Right atrium auricular region (tissue), 2 donors: ENCODE measurements at regions not wholly inside any gene's neighbourhood (a gene's known extent, or its start where the extent isn't known, plus 50 kb on each side); places are given as distances from the start of the nearest gene placed in this dataset.

ENCODE experiments used
- DNase-seq: peaks from one replicate; pipeline ENCODE4 v3.0.0-alpha.2; 2019; ENCODE audit warnings: low spot score
- H3K27ac ChIP-seq, 2 donors: fragments of 200-600 bp; sonication (generic); 1 replicate in 1 of 2; 2 replicates in 1 of 2; pipeline ENCODE4 v1.5.1; 2016 to 2019
- H3K27me3 ChIP-seq, 2 donors: fragments of 200-600 bp; sonication (generic); one replicate each; pipeline versions ENCODE4 v1.5.1 to v1.6.0; 2017 to 2019
- H3K36me3 ChIP-seq: fragments of 200-600 bp; sonication (generic); one replicate; pipeline ENCODE4 v1.5.1; 2016
- H3K4me1 ChIP-seq, 2 donors: fragments of 200-600 bp; sonication (generic); one replicate each; pipeline versions ENCODE4 v1.5.1 to v1.6.0; 2017 to 2019
- H3K4me3 ChIP-seq, 2 donors: fragments of 200-600 bp; sonication (generic); 1 replicate in 1 of 2; 2 replicates in 1 of 2; pipeline ENCODE4 v1.5.1; 2017 to 2019; ENCODE audit warnings: mild to moderate bottlenecking in 1 of 2, moderate library complexity in 1 of 2
- H3K9me3 ChIP-seq, 2 donors: fragments of 200-600 bp; sonication (generic); one replicate each; pipeline ENCODE4 v1.5.1; 2019
- TF ChIP-seq, protein P1 (sequence below), 2 donors: fragments of 200-600 bp; sonication (generic); IDR thresholded peaks; one replicate each; pipeline ENCODE4 v1.5.1; 2019; ENCODE audit warnings: antibody characterized with exemption in 2 of 2

DNA sequence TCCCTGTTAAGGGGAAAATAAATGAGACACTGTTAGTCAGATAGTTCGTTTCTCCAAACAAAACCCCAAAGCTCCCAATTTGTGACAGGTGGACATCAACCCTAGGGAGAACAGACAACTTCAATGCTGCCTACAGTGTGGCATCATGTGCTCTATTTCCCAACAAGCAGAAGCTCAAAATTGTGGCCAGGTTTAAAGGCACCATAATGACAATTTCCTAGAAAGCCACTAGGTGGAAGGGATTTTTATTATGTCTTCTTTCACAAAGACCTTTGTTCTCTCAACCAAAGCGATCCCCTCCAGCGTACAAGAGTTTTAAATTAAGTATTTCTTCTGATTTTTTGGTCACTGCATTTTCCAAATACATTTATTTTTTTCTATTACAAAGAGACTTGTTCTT lies 88.0 kb upstream of the MBIP start:
- TF ChIP-seq, protein P1, sequence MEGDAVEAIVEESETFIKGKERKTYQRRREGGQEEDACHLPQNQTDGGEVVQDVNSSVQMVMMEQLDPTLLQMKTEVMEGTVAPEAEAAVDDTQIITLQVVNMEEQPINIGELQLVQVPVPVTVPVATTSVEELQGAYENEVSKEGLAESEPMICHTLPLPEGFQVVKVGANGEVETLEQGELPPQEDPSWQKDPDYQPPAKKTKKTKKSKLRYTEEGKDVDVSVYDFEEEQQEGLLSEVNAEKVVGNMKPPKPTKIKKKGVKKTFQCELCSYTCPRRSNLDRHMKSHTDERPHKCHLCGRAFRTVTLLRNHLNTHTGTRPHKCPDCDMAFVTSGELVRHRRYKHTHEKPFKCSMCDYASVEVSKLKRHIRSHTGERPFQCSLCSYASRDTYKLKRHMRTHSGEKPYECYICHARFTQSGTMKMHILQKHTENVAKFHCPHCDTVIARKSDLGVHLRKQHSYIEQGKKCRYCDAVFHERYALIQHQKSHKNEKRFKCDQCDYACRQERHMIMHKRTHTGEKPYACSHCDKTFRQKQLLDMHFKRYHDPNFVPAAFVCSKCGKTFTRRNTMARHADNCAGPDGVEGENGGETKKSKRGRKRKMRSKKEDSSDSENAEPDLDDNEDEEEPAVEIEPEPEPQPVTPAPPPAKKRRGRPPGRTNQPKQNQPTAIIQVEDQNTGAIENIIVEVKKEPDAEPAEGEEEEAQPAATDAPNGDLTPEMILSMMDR (IDR thresholded peaks at IDR 0.05): no peak
- no peak overlapping the region for H3K27ac ChIP-seq
- DNase-seq: no peak
- no peaks in the 10 kb centered on the region for H3K36me3 ChIP-seq
- H3K4me1 ChIP-seq: no peaks in the 10 kb centered on the region
- H3K27me3 ChIP-seq: no peaks in the 10 kb centered on the region
- H3K9me3 ChIP-seq: no peaks in the 10 kb centered on the region
- no peak overlapping the region for H3K4me3 ChIP-seq

DNA sequence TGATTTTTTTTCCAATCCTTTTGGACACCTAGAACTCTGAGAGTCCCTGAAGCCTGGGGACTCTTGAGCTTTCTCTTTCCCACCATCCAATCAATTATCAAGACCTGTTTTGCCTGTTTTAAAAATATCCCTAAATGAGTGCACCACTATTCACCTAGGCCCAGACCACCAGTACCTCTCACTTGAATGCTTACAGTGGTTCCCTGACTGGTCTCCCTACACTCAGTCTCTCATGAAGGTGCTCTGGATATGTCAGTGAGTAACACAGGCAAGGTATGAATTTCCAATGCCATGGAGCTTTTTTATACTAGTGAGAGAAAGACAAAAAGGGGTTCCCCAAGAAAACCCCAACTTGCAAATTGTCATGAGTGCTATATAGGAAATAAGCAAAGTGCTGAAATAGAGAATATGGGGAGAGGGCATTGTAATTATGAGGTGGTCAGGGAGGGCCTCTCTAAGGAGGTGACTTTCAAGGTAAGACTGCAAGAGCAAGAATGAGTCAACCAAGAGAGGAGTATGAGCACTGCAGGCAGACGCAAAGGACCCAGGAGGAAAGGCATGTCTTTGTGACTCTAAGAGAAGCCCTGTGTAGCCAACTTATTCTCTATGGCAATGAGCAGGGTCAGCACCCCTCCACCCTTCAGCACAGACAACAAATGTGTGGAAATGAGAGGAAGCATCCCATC lies 85.3 kb upstream of the MBIP start:
- TF ChIP-seq, protein P1 (IDR thresholded peaks at IDR 0.05): no peak
- Histone ChIP-seq H3K9me3 (no peaks in the 10 kb centered on the region), H3K4me3 (no peak overlapping the region), H3K27me3 (no peaks in the 10 kb centered on the region), H3K36me3 (no peaks in the 10 kb centered on the region), H3K27ac (no peak overlapping the region), H3K4me1 (no peaks in the 10 kb centered on the region)
- DNase-seq: no peak

DNA sequence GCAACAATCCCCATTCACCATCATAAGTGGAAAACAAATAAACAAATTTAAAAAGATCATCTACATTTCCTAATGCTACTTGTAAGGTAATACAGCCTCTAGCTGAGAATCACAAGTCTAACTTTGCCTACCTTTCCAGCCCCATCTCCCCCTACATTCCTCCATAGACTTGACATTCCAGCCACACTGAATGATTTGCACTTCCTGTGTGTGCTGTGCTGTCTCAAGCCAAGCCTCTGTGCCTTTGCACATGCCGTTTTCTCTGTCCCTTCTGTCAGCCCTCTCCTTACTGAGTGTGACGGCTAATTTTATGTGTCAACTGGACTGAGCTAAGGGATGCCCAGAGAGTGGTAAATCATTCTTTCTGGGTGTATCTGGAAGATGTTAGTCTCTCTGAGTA lies 82.4 kb upstream of the MBIP start:
- no peak overlapping the region for H3K27ac ChIP-seq
- no peaks in the 10 kb centered on the region for H3K9me3 ChIP-seq
- no peaks in the 10 kb centered on the region for H3K4me1 ChIP-seq
- no peak for DNase-seq
- H3K27me3 ChIP-seq: no peaks in the 10 kb centered on the region
- H3K4me3 ChIP-seq: no peak overlapping the region
- no peaks in the 10 kb centered on the region for H3K36me3 ChIP-seq
- TF ChIP-seq, protein P1 (IDR thresholded peaks at IDR 0.05): no peak

DNA sequence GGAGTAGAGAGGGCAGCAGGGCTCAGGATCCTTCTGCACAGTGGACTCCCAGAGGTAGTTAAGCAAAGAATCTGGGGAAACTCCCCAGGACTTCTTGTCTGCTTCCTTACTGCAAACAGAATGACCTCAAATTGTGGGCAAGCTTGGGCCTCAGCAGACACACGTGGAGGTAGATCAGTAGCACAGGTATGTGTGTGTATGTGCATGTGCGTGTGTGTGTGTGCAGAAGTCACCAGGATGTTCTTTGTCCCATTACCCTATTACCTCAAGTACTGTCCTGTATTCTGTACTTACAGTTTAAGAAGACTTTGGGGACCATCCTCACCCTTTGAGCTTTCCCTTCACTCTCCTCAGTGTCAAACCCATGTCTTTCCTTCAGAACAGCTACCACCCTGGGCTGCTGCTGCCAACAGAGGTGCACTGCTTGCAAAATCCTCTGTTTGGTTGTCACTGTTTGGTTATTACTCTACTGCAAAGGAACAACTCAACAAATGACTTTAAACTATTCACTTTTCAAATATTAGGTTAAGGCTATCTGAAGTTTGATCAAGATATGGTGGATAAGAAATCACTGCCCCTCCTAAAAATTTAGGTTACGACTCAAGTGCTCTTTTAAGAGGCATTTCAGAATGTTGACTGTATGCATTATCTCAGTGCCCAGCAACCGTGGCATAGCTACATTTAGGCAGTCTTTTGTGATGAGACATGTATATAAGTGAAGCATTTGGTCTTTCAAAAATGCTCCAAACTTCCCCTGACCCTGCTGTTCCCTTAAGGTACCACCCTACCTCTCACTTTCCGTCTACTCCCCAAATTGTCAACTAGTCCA lies 78.2 kb upstream of the MBIP start:
- no peaks in the 10 kb centered on the region for H3K36me3 ChIP-seq
- no peaks in the 10 kb centered on the region for H3K27me3 ChIP-seq
- no peaks in the 10 kb centered on the region for H3K9me3 ChIP-seq
- TF ChIP-seq, protein P1 (IDR thresholded peaks at IDR 0.05): no peak
- DNase-seq: no peak
- no peak overlapping the region for H3K4me3 ChIP-seq
- no peaks in the 10 kb centered on the region for H3K4me1 ChIP-seq
- H3K27ac ChIP-seq: no peak overlapping the region

DNA sequence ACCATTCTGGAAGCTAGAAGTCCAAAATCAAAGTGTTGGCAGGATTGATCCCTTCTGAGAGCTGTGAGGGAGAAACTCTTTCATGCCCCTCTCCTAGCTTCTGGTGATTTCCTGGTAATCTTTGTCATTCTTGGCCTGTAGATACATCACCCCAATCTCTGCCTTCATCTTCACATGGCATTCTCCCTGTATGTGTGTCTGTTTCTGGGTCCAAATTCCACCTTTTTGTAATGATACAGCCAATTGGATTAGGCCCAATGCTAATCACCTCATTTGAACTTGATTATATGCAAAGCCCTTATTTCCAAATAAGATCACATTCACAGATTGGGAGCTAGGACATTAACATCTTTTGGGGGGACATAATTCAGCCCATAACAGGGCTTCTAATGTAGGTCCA lies 76.9 kb upstream of the MBIP start:
- H3K27me3 ChIP-seq: no peaks in the 10 kb centered on the region
- H3K27ac ChIP-seq: no peak overlapping the region
- no peaks in the 10 kb centered on the region for H3K9me3 ChIP-seq
- H3K36me3 ChIP-seq: no peaks in the 10 kb centered on the region
- H3K4me3 ChIP-seq: no peak overlapping the region
- H3K4me1 ChIP-seq: no peaks in the 10 kb centered on the region
- no peak for DNase-seq
- TF ChIP-seq, protein P1 (IDR thresholded peaks at IDR 0.05): no peak
